IMR-90 (cell line): ENCODE measurements at regions not wholly inside any gene's neighbourhood (a gene's known extent, or its start where the extent isn't known, plus 50 kb on each side); places are given as distances from the start of the nearest gene placed in this dataset.

Source experiments
- ATAC-seq: fragments of 200-7000 bp; cut with Tn5 transposase; 2 replicates; pipeline ENCODE4 v1.9.1; 2020; ENCODE audit warnings: low read depth, mild to moderate bottlenecking, moderate library complexity
- BruUV-seq: library from RNA; stranded (reverse); fragments of 400-500 nt; replicated peaks from 2 replicates; lab custom pipeline; 2021; lab: Mats Ljungman, UMichigan
- CTCF ChIA-PET: fragments of 300-600 bp; formaldehyde crosslinking; extraction: SDS; loops from one replicate; lab custom pipeline; 2021; ENCODE audit warnings: antibody characterized with exemption; lab: Yijun Ruan, JAX
- POLR2A ChIA-PET: fragments of 300-600 bp; sonication (Branson Sonifier 250); formaldehyde crosslinking; loops from one replicate; lab custom pipeline; 2022; ENCODE audit warnings: antibody characterized with exemption; ENCODE audit not compliant: unreplicated experiment; lab: Charles Lee
- DNase-seq: peaks from one replicate; pipeline ENCODE4 v3.0.0; 2013
- H2AFZ ChIP-seq: replicated peaks from 2 replicates; pipeline ENCODE3; 2013; ENCODE audit warnings: low read length, mild to moderate bottlenecking; ENCODE audit not compliant: poor library complexity
- H2AK5ac ChIP-seq: 2 replicates; pipeline ENCODE4 v1.6.1; 2013; ENCODE audit warnings: low read depth, low read length, inconsistent platforms
- H2AK9ac ChIP-seq: replicated peaks from 2 replicates; pipeline ENCODE3; 2013; ENCODE audit warnings: mild to moderate bottlenecking, low read depth, low read length, moderate library complexity; ENCODE audit not compliant: poor library complexity
- H2BK120ac ChIP-seq: 2 replicates; pipeline ENCODE4 v1.6.1; 2013; ENCODE audit warnings: low read depth, low read length, inconsistent platforms
- H2BK15ac ChIP-seq: 3 replicates; pipeline ENCODE4 v1.6.1; 2013; ENCODE audit warnings: low read depth, low read length, inconsistent platforms
- H2BK20ac ChIP-seq: 2 replicates; pipeline ENCODE4 v1.6.1; 2013; ENCODE audit warnings: low read depth, mild to moderate bottlenecking, inconsistent platforms, low read length, moderate library complexity
- H2BK5ac ChIP-seq: 2 replicates; pipeline ENCODE4 v1.6.1; 2013; ENCODE audit warnings: mild to moderate bottlenecking, low read depth, low read length, inconsistent platforms; ENCODE audit not compliant: poor library complexity, severe bottlenecking
- H3K14ac ChIP-seq: replicated peaks from 2 replicates; pipeline ENCODE4 v1.6.1; 2013; ENCODE audit warnings: low read depth, low read length, inconsistent platforms
- H3K18ac ChIP-seq: 2 replicates; pipeline ENCODE4 v1.6.1; 2013; ENCODE audit warnings: low read depth, low read length, control low read depth
- H3K23ac ChIP-seq: 2 replicates; pipeline ENCODE4 v1.6.1; 2013; ENCODE audit warnings: low read depth, low read length, inconsistent platforms
- H3K27ac ChIP-seq: 2 replicates; pipeline ENCODE4 v1.5.1; 2013; ENCODE audit warnings: mild to moderate bottlenecking, control low read depth, low read length; ENCODE audit not compliant: insufficient read depth
- H3K27me3 ChIP-seq: 2 replicates; pipeline ENCODE4 v1.6.1; 2013; ENCODE audit warnings: low read length; ENCODE audit not compliant: control insufficient read depth, insufficient read depth
- H3K36me3 ChIP-seq: 2 replicates; pipeline ENCODE4 v1.6.1; 2013; ENCODE audit warnings: low read length, mixed read lengths; ENCODE audit not compliant: control insufficient read depth, insufficient read depth
- H3K4ac ChIP-seq: 2 replicates; pipeline ENCODE4 v1.6.1; 2013; ENCODE audit warnings: low read depth, low read length, inconsistent platforms
- H3K4me1 ChIP-seq: 2 replicates; pipeline ENCODE4 v1.6.1; 2013; ENCODE audit warnings: low read length, mixed read lengths; ENCODE audit not compliant: control insufficient read depth, insufficient read depth
- H3K4me2 ChIP-seq: 2 replicates; pipeline ENCODE4 v1.6.1; 2013; ENCODE audit warnings: low read depth, mild to moderate bottlenecking, control low read depth, low read length, moderate library complexity
- H3K4me3 ChIP-seq: 2 replicates; pipeline ENCODE4 v1.5.1; 2013; ENCODE audit warnings: low read depth, mild to moderate bottlenecking, control low read depth, low read length, moderate library complexity; ENCODE audit not compliant: insufficient read depth
- H3K56ac ChIP-seq: 2 replicates; pipeline ENCODE4 v1.6.1; 2013; ENCODE audit warnings: low read length, inconsistent platforms; ENCODE audit not compliant: insufficient read depth; ENCODE audit errors: extremely low read depth
- H3K79me1 ChIP-seq, 2 experiments: 2 replicates each; pipeline ENCODE4 v1.6.1; 2013; ENCODE audit warnings: low read length in 2 of 2, inconsistent platforms in 1 of 2, low read depth in 1 of 2
- H3K9ac ChIP-seq: 2 replicates; pipeline ENCODE4 v1.6.1; 2013; ENCODE audit warnings: low read depth, low read length, control low read depth
- H3K9me1 ChIP-seq: 2 replicates; pipeline ENCODE4 v1.6.1; 2013; ENCODE audit warnings: low read length, inconsistent platforms; ENCODE audit not compliant: insufficient read depth
- H3K9me3 ChIP-seq: 2 replicates; pipeline ENCODE4 v1.6.1; 2013; ENCODE audit warnings: low read length; ENCODE audit not compliant: control insufficient read depth, insufficient read depth
- H4K20me1 ChIP-seq: 2 replicates; pipeline ENCODE4 v1.6.1; 2013; ENCODE audit warnings: low read length, inconsistent platforms; ENCODE audit not compliant: insufficient read depth
- H4K5ac ChIP-seq: 2 replicates; pipeline ENCODE4 v1.6.1; 2013; ENCODE audit warnings: mild to moderate bottlenecking, low read depth, low read length, control low read depth
- H4K8ac ChIP-seq, 2 experiments: 2 replicates each; pipeline ENCODE4 v1.6.1; 2013; ENCODE audit warnings: low read depth in 2 of 2, low read length in 2 of 2, control low read depth in 1 of 2, inconsistent platforms in 1 of 2
- H4K91ac ChIP-seq: 2 replicates; pipeline ENCODE4 v1.6.1; 2013; ENCODE audit warnings: low read depth, low read length, inconsistent platforms; ENCODE audit not compliant: insufficient read depth
- BHLHE40 ChIP-seq: fragments of 150-350 bp; IDR thresholded peaks from 2 replicates; pipeline ENCODE4 v1.6.1; 2016; ENCODE audit warnings: mild to moderate bottlenecking, low read depth, low read length
- CEBPB ChIP-seq: IDR thresholded peaks from 2 replicates; pipeline ENCODE4 v1.6.1; 2012; ENCODE audit warnings: low read depth, low read length, improper control_type of control experiment
- CHD1 ChIP-seq: IDR thresholded peaks from 2 replicates; pipeline ENCODE4 v1.6.1; 2012; ENCODE audit warnings: low read depth, low read length, improper control_type of control experiment
- FOS ChIP-seq: fragments of 150-350 bp; IDR thresholded peaks from 2 replicates; pipeline ENCODE4 v1.6.1; 2016; ENCODE audit warnings: low read depth, low read length
- MAFK ChIP-seq: IDR thresholded peaks from 2 replicates; pipeline ENCODE4 v1.6.1; 2012; ENCODE audit warnings: low read depth, low read length, improper control_type of control experiment
- MAZ ChIP-seq: IDR thresholded peaks from 2 replicates; pipeline ENCODE4 v1.6.1; 2012; ENCODE audit warnings: low read depth, mild to moderate bottlenecking, low read length, improper control_type of control experiment, moderate library complexity, borderline replicate concordance
- MXI1 ChIP-seq: IDR thresholded peaks from 2 replicates; pipeline ENCODE4 v1.6.1; 2012; ENCODE audit warnings: low read depth, mild to moderate bottlenecking, low read length, moderate library complexity, borderline replicate concordance
- NFE2L2 ChIP-seq: fragments of 150-350 bp; IDR thresholded peaks from 2 replicates; pipeline ENCODE4 v1.6.1; 2016; ENCODE audit warnings: low read depth, mild to moderate bottlenecking, low read length
- POLR2A ChIP-seq: IDR thresholded peaks from 2 replicates; pipeline ENCODE4 v1.6.1; 2012; ENCODE audit warnings: mild to moderate bottlenecking, low read depth, low read length
- RAD21 ChIP-seq: IDR thresholded peaks from 2 replicates; pipeline ENCODE4 v1.6.1; 2012; ENCODE audit warnings: low read length, improper control_type of control experiment
- RCOR1 ChIP-seq: IDR thresholded peaks from 2 replicates; pipeline ENCODE4 v1.6.1; 2012; ENCODE audit warnings: mild to moderate bottlenecking, low read length, improper control_type of control experiment; ENCODE audit not compliant: insufficient replicate concordance
- RFX5 ChIP-seq: IDR thresholded peaks from 2 replicates; pipeline ENCODE4 v1.8.0; 2012; ENCODE audit warnings: low read depth, mild to moderate bottlenecking, low read length, moderate library complexity
- SMC3 ChIP-seq: fragments of 150-350 bp; IDR thresholded peaks from 2 replicates; pipeline ENCODE4 v1.6.1; 2016; ENCODE audit warnings: low read depth, mild to moderate bottlenecking, antibody characterized with exemption, low read length, moderate library complexity
- WGBS, 2 experiments: methylation state at CpG; one replicate each; pipeline versions ENCODE4 v1.1.5 to v1.1.7; 2013; ENCODE audit warnings: missing lambda C conversion rate in 2 of 2; ENCODE audit not compliant: insufficient read length in 1 of 2; ENCODE audit errors: extremely low coverage in 2 of 2; 5-methylcytosine and 5-hydroxymethylcytosine counted together
- dilution Hi-C: fragments of 300-500 bp; cut with HindIII; formaldehyde crosslinking; loops from one replicate; pipeline ENCODE4 v1.14.3; 2018; ENCODE audit warnings: low sequenced_read_pairs; ENCODE audit not compliant: unreplicated experiment
- in situ Hi-C: fragments of 300-500 bp; cut with MboI; formaldehyde crosslinking; loops from 3 replicates; pipeline ENCODE4 v1.14.3; 2019; ENCODE audit warnings: low sequenced_read_pairs, inconsistent platforms, mixed read lengths
- intact Hi-C: fragments of 100-400 bp; cut with micrococcal nuclease; formaldehyde crosslinking; loops from 2 replicates; pipeline ENCODE4 v1.10.0; 2022
- TF ChIP-seq, protein P1 (sequence below): conservative IDR thresholded peaks from 2 replicates; pipeline ENCODE4 v1.5.1; 2012; ENCODE audit warnings: mild to moderate bottlenecking, low read depth, low read length, improper control_type of control experiment
- TF ChIP-seq, protein P2 (sequence below): fragments of 150-350 bp; IDR thresholded peaks from 2 replicates; pipeline ENCODE4 v1.6.1; 2016; ENCODE audit warnings: low read depth, mild to moderate bottlenecking, low read length, moderate library complexity, borderline replicate concordance
- TF ChIP-seq, protein P3 (sequence below): fragments of 150-350 bp; IDR thresholded peaks from 2 replicates; pipeline ENCODE4 v1.6.1; 2017; ENCODE audit warnings: mild to moderate bottlenecking, antibody characterized with exemption, low read length, low read depth

DNA sequence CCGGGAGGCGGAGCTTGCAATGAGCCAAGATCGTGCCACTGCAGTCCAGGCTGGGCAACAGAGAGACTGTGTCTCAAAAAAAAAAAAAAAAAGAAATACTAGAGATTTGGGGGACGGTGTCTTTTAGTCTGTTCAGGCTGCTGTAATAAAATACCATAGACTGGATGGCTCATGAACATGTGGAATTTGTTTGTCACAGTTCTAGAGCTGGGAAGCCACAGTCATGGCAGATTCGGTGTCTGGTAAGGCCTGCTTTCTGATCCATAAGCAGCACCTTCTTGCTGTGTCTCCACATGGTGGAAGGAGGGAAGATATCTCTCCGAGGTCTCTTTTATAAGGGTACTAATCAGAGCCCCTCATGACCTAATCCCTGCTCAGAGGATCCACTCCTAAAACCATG lies 102.7 kb upstream of the MKLN1 start:
- no peak overlapping the region for H3K4me2 ChIP-seq
- no TSS peak for BruUV-seq
- H3K14ac ChIP-seq: no peak overlapping the region
- H2BK15ac ChIP-seq: 0 out of 3 replicates have a peak overlapping the region, but pooled peaks have one; percentile 21
- no peaks in the 10 kb centered on the region for H3K9me3 ChIP-seq
- H3K23ac ChIP-seq: no peak overlapping the region
- H4K20me1 ChIP-seq: no peaks in the 10 kb centered on the region
- H3K56ac ChIP-seq: no peak overlapping the region
- H2BK120ac ChIP-seq: no peak overlapping the region
- no peak overlapping the region for H3K9ac ChIP-seq
- in situ Hi-C loops (no loop called here), intact Hi-C loops (loop anchor here (5.0 kb wide), 1 partner anchor 118 kb away; no protein-coding TSS in a partner anchor), dilution Hi-C loops (no loop called here)
- no peak overlapping the region for H2AFZ ChIP-seq
- ATAC-seq (no peak), DNase-seq (no peak)
- no peak overlapping the region for H3K27ac ChIP-seq
- H3K18ac ChIP-seq: no peak overlapping the region
- H3K4me3 ChIP-seq: no peak overlapping the region
- H3K27me3 ChIP-seq: no peaks in the 10 kb centered on the region
- H3K79me1 ChIP-seq: no peaks in the 10 kb centered on the region
- peaks cover 4% of the 10 kb centered on the region; the same call in 1 of the 2 replicates for H3K9me1 ChIP-seq
- H4K5ac ChIP-seq: no peak overlapping the region
- peak overlapping the region; percentile 75; the same call in 1 of the 2 replicates for H2AK5ac ChIP-seq
- H3K4me1 ChIP-seq: peaks cover 4% of the 10 kb centered on the region
- WGBS, 2 experiments: 88% methylated on average over 3 of the region's 6 CpGs; no CpG with 5 or more reads in 1 of the 2 experiments
- H4K91ac ChIP-seq: no peak overlapping the region
- POLR2A ChIA-PET: no interaction called here
- no peak overlapping the region for H2BK5ac ChIP-seq
- H3K4ac ChIP-seq: no peak overlapping the region
- peak overlapping the region in 1 of 2 experiments; percentile 25; a peak in 1 of 4 replicates for H4K8ac ChIP-seq
- TF ChIP-seq CEBPB: no peak
- no peak for TF ChIP-seq RCOR1
- no peak for TF ChIP-seq BHLHE40
- TF ChIP-seq MAFK: no peak
- TF ChIP-seq, protein P1, sequence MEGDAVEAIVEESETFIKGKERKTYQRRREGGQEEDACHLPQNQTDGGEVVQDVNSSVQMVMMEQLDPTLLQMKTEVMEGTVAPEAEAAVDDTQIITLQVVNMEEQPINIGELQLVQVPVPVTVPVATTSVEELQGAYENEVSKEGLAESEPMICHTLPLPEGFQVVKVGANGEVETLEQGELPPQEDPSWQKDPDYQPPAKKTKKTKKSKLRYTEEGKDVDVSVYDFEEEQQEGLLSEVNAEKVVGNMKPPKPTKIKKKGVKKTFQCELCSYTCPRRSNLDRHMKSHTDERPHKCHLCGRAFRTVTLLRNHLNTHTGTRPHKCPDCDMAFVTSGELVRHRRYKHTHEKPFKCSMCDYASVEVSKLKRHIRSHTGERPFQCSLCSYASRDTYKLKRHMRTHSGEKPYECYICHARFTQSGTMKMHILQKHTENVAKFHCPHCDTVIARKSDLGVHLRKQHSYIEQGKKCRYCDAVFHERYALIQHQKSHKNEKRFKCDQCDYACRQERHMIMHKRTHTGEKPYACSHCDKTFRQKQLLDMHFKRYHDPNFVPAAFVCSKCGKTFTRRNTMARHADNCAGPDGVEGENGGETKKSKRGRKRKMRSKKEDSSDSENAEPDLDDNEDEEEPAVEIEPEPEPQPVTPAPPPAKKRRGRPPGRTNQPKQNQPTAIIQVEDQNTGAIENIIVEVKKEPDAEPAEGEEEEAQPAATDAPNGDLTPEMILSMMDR: no peak
- TF ChIP-seq, protein P2, sequence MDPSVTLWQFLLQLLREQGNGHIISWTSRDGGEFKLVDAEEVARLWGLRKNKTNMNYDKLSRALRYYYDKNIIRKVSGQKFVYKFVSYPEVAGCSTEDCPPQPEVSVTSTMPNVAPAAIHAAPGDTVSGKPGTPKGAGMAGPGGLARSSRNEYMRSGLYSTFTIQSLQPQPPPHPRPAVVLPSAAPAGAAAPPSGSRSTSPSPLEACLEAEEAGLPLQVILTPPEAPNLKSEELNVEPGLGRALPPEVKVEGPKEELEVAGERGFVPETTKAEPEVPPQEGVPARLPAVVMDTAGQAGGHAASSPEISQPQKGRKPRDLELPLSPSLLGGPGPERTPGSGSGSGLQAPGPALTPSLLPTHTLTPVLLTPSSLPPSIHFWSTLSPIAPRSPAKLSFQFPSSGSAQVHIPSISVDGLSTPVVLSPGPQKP: no peak
- no peak for TF ChIP-seq RFX5
- TF ChIP-seq RAD21: no peak
- no peak for TF ChIP-seq FOS
- no peak for TF ChIP-seq POLR2A
- TF ChIP-seq, protein P3, sequence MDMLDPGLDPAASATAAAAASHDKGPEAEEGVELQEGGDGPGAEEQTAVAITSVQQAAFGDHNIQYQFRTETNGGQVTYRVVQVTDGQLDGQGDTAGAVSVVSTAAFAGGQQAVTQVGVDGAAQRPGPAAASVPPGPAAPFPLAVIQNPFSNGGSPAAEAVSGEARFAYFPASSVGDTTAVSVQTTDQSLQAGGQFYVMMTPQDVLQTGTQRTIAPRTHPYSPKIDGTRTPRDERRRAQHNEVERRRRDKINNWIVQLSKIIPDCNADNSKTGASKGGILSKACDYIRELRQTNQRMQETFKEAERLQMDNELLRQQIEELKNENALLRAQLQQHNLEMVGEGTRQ: no peak
- TF ChIP-seq SMC3: no peak
- TF ChIP-seq MAZ: no peak
- no peak for TF ChIP-seq NFE2L2
- TF ChIP-seq MXI1: no peak
- no peak for TF ChIP-seq CHD1
- no peaks in the 10 kb centered on the region for H3K36me3 ChIP-seq
- H2AK9ac ChIP-seq: no peak overlapping the region
- CTCF ChIA-PET: no interaction called here
- 0 out of 2 replicates have a peak overlapping the region, but pooled peaks have one; percentile 49 for H2BK20ac ChIP-seq
